Adrenal gland (tissue), 9 donors: ENCODE measurements at regions not wholly inside any gene's neighbourhood (a gene's known extent, or its start where the extent isn't known, plus 50 kb on each side); places are given as distances from the start of the nearest gene placed in this dataset.
A peak's percentile ranks its signal among the peaks of the same experiment; 100 is the strongest.

Experiments used
- DNase-seq, 7 donors: peaks; one replicate each; pipeline ENCODE4 v3.0.0-alpha.2; 2019 to 2020
- H3K27ac ChIP-seq, 5 donors: fragments of 200-600 bp; sonication (generic) in 4 of 5; 1 replicate in 3 of 5; 2 replicates in 2 of 5; pipeline versions ENCODE4 v1.5.1 to v1.8.0; 2016 to 2020; ENCODE audit warnings: mild to moderate bottlenecking in 1 of 5
- H3K27me3 ChIP-seq: fragments of 200-600 bp; 2 replicates; pipeline ENCODE4 v1.8.0; 2021
- H3K36me3 ChIP-seq, 2 donors: fragments of 200-600 bp; replicated peaks in 1 of 2; 1 replicate in 1 of 2; 2 replicates in 1 of 2; pipeline versions ENCODE4 v1.5.1 to v1.8.0; 2018 to 2022
- H3K4me1 ChIP-seq, 2 donors: fragments of 200-600 bp; replicated peaks in 1 of 2; 1 replicate in 1 of 2; 2 replicates in 1 of 2; pipeline versions ENCODE4 v1.5.1 to v1.8.0; 2018 to 2021
- H3K4me3 ChIP-seq, 4 donors: fragments of 200-600 bp; sonication (generic) in 3 of 4; one replicate each; pipeline ENCODE4 v1.5.1; 2016 to 2018
- H3K9me3 ChIP-seq, 3 donors: fragments of 200-600 bp; sonication (generic) in 1 of 3; replicated peaks in 1 of 3; 1 replicate in 2 of 3; 2 replicates in 1 of 3; pipeline versions ENCODE4 v1.5.1 to v1.8.0; 2016 to 2021
- POLR2A ChIP-seq, 2 donors: fragments of 450-650 bp; IDR thresholded peaks; one replicate each; pipeline ENCODE4 v1.6.1; 2017; ENCODE audit warnings: antibody characterized with exemption in 2 of 2, mild to moderate bottlenecking in 2 of 2, moderate library complexity in 1 of 2
- WGBS, 4 donors: extraction: QIAGEN DNeasy Blood & Tissue Kit in 2 of 4; methylation state at CpG; one replicate each; pipeline versions ENCODE4 v1.1.5 to v1.1.7; 2013 to 2017; 5-methylcytosine and 5-hydroxymethylcytosine counted together
- intact Hi-C, 2 donors: fragments of 100-400 bp; cut with DNase I; formaldehyde crosslinking; loops; one replicate each; pipeline versions ENCODE4 v1.14.1 to v1.15.0; 2022 to 2023
- TF ChIP-seq, protein P1 (sequence below), 6 experiments: fragments of 450-650 bp in 4 of 6; fragments of 200-600 bp in 2 of 6; sonication (generic) in 1 of 6; IDR thresholded peaks; 1 replicate in 5 of 6; 2 replicates in 1 of 6; pipeline versions ENCODE4 v1.5.1 to v1.8.0; 2016 to 2021; ENCODE audit warnings: antibody characterized with exemption in 6 of 6, mild to moderate bottlenecking in 2 of 6, moderate library complexity in 1 of 6
- donor health status: healthy with polysubstance abuse.
- donor health status: Bipolar disorder and iron deficiency.
- donor health status: DM: yes; HTN: yes; CAD: no.
- donor health status: DM: no; HTN: no; CAD: no.
- donor health status: DM: no; HTN: no; CAD: no.

- Histone ChIP-seq H3K4me3 (no peak overlapping the region), H3K9me3 (no peaks in the 10 kb centered on the region), H3K27ac (no peak overlapping the region), H3K4me1 (no peaks in the 10 kb centered on the region), H3K36me3 (no peaks in the 10 kb centered on the region), H3K27me3 (no peaks in the 10 kb centered on the region)
- peak in 2 of 7 donors; percentile 14 to 18 for DNase-seq
- intact Hi-C loops, result no loop called here
- WGBS, 4 donors, result 74 to 81% (median 75%) methylated on average over 7 of the region's 7 CpGs
- no peak for TF ChIP-seq POLR2A (IDR thresholded peaks at IDR 0.05)
- TF ChIP-seq, protein P1, sequence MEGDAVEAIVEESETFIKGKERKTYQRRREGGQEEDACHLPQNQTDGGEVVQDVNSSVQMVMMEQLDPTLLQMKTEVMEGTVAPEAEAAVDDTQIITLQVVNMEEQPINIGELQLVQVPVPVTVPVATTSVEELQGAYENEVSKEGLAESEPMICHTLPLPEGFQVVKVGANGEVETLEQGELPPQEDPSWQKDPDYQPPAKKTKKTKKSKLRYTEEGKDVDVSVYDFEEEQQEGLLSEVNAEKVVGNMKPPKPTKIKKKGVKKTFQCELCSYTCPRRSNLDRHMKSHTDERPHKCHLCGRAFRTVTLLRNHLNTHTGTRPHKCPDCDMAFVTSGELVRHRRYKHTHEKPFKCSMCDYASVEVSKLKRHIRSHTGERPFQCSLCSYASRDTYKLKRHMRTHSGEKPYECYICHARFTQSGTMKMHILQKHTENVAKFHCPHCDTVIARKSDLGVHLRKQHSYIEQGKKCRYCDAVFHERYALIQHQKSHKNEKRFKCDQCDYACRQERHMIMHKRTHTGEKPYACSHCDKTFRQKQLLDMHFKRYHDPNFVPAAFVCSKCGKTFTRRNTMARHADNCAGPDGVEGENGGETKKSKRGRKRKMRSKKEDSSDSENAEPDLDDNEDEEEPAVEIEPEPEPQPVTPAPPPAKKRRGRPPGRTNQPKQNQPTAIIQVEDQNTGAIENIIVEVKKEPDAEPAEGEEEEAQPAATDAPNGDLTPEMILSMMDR (IDR thresholded peaks at IDR 0.05), result no peak
These were observed 83.0 kb upstream of the ATF3 start for GRCh38 chr1:212525479-212526110.

DNA sequence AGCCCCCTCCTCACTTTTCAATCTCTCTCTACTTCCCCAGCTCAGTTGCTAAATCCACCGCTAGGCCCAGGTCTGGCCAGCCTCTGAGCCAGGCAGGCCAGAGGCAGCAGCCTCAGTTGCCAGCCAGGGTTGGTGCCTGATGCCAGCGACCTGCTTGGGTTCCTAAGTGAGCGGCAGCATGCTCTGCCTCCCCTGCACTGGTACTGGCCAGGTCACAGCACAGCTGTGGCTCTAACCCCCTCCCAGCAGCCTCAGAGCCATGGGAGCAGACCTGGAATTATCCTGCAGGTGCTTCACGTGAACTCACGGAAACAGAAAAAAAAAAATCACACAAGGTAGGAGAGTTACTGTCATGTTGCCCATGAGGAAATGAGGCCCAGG lies 82.5 kb upstream of the ATF3 start:
- Histone ChIP-seq H3K4me1 (no peaks in the 10 kb centered on the region), H3K9me3 (no peaks in the 10 kb centered on the region), H3K27ac (no peak overlapping the region), H3K27me3 (no peaks in the 10 kb centered on the region), H3K36me3 (no peaks in the 10 kb centered on the region), H3K4me3 (no peak overlapping the region)
- intact Hi-C loops, result no loop called here
- WGBS, 4 donors, result 88 to 95% (median 93%) methylated on average over 4 to 5 of the region's 5 CpGs
- TF ChIP-seq, protein P1 (IDR thresholded peaks at IDR 0.05), result no peak
- TF ChIP-seq POLR2A (IDR thresholded peaks at IDR 0.05), result no peak
- DNase-seq, result no peak

- TF ChIP-seq POLR2A (IDR thresholded peaks at IDR 0.05), result no peak
- TF ChIP-seq, protein P1 (IDR thresholded peaks at IDR 0.05), result no peak
- intact Hi-C loops, result no loop called here
- Histone ChIP-seq H3K4me3 (no peak overlapping the region), H3K9me3 (no peaks in the 10 kb centered on the region), H3K4me1 (no peaks in the 10 kb centered on the region), H3K36me3 (no peaks in the 10 kb centered on the region), H3K27ac (no peak overlapping the region), H3K27me3 (no peaks in the 10 kb centered on the region)
- DNase-seq, result no peak
- 74 to 100% (median 90%) methylated on average over 1 of the region's 1 CpG for WGBS, 4 donors
These were observed 80.1 kb upstream of the ATF3 start for GRCh38 chr1:212528501-212528900.

DNA sequence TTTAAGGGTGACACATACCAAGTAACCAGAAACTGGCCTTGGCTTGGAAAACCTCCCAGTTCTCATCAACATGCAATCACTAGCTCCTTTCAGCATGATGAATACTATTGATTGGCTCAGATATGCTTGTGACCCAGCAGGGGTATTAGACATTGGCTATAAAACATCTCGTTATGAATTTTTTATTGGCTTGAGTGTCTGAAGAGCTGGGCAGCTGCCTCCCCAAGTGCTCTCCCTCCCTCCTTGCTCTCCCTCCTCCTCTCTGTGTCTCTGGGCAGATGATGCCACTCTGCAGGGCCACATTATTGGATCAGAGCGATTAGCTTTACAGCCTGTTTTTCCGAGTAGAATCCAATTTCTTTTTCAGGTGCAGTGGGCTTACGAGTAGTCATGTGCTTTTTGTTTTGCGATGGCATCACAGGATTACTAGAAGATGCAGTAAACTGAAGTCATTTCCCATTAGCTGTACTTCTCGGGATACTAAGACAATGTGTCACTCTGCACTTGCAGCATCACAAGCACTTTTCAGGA lies 79.3 kb upstream of the ATF3 start:
- no peak overlapping the region for H3K27ac ChIP-seq
- TF ChIP-seq POLR2A (IDR thresholded peaks at IDR 0.05), result no peak
- TF ChIP-seq, protein P1 (IDR thresholded peaks at IDR 0.05), result no peak
- peak; percentile 33 to 77 (median 56) for DNase-seq
- H3K27me3 ChIP-seq, result no peaks in the 10 kb centered on the region
- no peak overlapping the region for H3K4me3 ChIP-seq
- H3K9me3 ChIP-seq, result no peaks in the 10 kb centered on the region
- intact Hi-C loops, result no loop called here
- no peaks in the 10 kb centered on the region for H3K4me1 ChIP-seq
- H3K36me3 ChIP-seq, result no peaks in the 10 kb centered on the region
- WGBS, 4 donors, result 57 to 72% (median 62%) methylated on average over 6 of the region's 6 CpGs
